GM18861 (cell line): ENCODE measurements at regions not wholly inside any gene's neighbourhood (a gene's known extent, or its start where the extent isn't known, plus 50 kb on each side); places are given as distances from the start of the nearest gene placed in this dataset.

ENCODE experiments used
- ATAC-seq: cut with Tn5 transposase; IDR thresholded peaks from one replicate; pipeline ENCODE4 v1.9.1; 2021; ENCODE audit not compliant: unreplicated experiment

- ATAC-seq = no peak
Measured at GRCh38 chr11:106327637-106328036, 250.2 kb downstream of the AASDHPPT start.

DNA sequence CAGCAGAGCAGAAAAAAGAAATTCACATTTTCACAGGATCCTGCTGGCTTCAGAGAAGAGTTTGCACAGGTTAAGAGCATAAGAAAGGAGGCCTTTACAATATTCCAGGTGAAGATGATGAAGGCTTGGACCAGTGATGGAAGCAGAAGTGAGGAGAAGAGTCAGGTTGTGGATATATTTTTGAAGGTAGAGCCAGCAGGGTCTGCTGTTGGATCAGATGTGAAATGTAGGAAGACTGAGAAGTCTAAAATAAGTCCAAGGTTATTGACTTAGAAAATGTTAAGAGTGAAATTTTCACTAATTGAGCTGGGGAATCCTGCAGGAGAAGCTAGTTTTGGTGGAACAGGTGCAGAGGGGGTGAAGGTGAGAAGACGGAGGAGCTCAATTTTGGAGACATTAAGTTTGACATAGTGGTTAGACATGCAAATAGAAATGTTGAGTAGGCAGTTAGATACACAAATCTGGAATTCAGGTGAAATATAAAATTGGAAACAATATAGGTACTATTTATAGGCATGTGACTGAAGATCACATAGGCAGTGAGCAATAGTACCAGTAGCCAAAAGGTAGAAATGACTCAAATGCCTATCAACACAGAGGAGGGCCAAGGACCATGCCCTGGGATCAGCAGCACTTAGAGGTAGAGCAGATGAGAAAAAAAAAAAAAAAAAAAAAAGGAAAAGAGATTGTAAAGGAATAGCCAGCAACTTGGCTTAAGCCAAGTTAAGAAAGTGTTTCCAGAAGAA, 252.0 kb downstream of the AASDHPPT start:
- no peak for ATAC-seq

DNA sequence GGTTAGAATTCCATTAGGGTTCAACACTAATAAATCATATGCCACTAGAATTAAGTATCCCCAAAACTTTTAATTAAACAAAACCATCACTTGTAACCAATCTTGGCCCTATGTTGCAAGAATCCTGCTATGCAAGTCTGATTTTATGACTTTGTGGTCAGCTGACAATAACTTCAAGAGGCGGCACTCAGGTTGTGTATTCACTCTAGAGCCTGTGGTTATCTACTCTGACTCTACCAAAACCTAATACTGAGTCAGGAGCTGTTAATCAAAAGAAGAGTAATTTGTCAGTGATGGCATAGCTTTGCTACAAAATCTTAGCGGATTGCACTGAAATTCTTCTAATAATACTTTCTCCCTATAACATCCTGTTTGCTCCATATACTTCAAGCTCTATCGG, 253.7 kb downstream of the AASDHPPT start:
- no peak for ATAC-seq

DNA sequence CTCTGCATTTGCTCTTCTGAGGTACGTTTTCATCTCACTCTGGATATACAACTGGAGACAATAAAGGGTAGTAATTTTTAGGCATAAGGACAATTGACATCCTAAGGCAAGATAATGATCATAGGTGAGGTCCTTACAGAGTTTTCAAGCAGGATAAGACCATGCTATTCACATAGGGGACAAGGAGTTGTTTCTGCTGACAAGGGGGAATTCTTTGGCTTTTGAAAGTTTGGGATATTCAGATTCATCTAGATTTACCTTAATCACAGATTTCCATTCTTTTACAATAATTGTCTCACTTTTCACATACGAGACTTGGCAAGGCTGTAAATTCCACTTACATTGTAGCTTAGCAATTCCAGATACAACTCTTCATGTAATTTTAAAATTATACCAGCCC, 256.2 kb downstream of the AASDHPPT start:
- ATAC-seq = no peak

- no peak for ATAC-seq
Measured at GRCh38 chr11:106344394-106344793, 266.9 kb downstream of the AASDHPPT start.

GRCh38 chr11:106344966-106345365, 267.5 kb downstream of the AASDHPPT start:
- ATAC-seq = no peak

DNA sequence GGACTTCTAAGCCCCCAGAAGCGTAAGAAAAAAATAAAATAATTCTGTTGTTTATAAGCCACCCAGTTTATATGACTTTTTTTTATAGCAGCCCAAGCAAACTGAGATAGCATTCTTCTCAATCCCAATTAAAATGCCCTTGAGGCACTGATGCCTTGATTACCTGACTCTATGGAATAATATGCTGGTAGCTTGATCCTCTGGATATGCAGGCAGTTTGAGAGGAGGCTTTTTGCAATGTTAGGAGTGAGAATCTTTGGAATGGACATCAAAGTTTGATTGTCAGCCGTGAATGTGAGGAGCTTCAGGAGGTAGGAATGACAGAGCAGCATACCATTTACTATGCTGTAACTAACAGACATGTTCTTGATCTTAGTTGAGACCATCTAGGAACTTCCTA, 275.6 kb downstream of the AASDHPPT start:
- ATAC-seq = no peak

- no peak for ATAC-seq
Measured at GRCh38 chr11:106369224-106369623, 291.8 kb downstream of the AASDHPPT start.

DNA sequence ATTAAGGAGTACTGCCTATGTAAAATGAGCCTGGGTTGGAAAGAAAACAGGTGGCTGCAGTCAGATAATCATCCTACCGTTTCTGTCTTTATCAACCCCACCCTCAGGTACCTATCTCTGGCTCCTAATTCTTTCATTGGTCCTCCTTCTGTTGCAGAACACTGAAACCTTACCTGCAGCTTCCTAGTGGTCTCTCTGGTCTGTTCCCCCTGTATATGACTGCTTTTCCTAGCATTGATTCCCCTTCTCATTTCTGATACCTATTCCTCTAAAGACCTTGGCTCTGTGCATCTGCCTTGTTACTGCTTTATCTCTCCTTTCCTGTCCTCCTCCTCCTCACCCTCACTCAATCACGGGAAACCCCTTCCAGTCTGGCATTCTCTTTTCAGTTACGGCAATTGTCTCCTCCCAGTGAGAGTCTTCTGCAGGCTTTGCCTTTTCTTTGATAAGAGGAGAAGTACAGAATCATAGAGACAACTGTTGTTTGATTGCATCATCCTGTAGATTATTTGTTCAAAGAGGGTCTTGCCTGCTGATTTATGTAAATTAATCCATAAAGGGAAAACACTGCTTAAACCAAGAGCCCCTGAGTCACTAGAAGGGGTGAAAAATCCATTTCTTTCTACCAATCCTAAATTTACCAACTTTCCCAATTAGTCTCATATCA, 301.2 kb downstream of the AASDHPPT start:
- no peak for ATAC-seq

- ATAC-seq = no peak
Measured at GRCh38 chr11:106379265-106379664, 301.8 kb downstream of the AASDHPPT start.

- no peak for ATAC-seq
Measured at GRCh38 chr11:106379712-106380111, 302.2 kb downstream of the AASDHPPT start.

DNA sequence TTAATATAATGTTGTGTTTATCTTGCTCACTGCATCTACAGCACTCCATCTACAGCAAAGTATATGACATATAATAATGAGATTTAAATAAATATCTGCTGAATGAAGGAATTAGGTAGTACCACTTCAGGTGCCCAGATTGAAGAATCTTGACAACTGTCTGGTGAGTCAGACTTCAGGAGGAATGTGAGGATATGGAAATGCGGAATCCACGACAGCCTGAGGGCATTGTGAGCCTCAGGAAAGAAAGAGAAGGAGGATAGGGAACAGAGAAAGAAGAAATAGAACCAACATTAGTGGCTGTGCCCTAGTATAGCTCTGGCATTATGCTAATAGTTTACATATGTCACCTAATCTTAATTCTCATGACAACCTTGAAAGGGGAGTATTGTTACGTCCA, 304.4 kb downstream of the AASDHPPT start:
- no peak for ATAC-seq

- ATAC-seq = no peak
Measured at GRCh38 chr11:106384429-106384828, 307.0 kb downstream of the AASDHPPT start.

GRCh38 chr11:106386519-106386918, 309.1 kb downstream of the AASDHPPT start:
- no peak for ATAC-seq

GRCh38 chr11:106389101-106389500, 311.6 kb downstream of the AASDHPPT start:
- ATAC-seq = no peak

DNA sequence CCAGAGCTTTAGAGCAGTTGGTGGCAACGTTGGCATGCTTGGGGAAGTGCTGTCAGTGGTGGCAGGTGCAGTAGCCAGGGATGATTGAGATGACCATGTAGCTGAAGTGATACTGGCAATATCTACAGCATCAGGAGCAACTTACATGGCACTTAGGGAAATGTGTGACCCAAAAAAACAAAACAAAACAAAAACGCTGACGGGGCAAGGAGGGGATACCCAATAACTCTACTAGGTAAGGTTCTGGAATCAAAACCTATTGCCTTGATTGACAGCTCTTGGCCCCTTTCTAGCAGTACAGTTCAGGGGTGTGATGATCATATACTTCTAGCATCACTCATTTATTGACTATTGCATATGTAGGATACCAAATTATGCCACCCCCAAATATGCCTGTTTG, 312.6 kb downstream of the AASDHPPT start:
- ATAC-seq = no peak

GRCh38 chr11:106391771-106392420, 314.4 kb downstream of the AASDHPPT start:
- no peak for ATAC-seq

DNA sequence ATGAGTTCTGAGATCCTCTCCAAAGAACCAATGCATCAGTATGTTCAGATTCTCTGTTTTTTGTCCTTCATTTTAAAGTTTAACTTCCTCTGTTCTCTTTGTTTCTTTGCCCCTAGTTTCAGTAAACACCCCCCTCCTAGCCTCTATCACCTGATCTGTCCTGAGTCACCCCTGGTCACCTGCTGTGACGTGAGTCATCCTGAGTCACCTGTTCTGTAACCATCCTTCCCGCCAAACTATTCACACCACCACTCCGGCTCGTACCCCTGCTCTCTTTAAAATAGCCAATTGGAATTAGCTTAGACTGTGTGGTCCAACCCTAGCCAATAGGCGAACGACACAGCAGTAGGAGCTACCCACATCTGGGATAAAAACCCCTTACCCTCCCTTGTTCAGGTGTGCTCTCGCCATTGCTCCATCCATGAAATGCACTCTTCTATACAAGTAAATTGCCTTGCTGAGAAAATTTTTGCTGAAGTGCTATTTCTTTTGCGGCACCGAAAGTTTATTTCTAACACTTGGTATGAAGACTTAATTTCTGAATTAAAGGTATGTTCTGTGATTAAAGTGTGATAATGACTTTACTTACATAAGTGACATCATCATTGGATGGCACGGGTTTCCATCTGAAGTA, 318.4 kb downstream of the AASDHPPT start:
- ATAC-seq = no peak

DNA sequence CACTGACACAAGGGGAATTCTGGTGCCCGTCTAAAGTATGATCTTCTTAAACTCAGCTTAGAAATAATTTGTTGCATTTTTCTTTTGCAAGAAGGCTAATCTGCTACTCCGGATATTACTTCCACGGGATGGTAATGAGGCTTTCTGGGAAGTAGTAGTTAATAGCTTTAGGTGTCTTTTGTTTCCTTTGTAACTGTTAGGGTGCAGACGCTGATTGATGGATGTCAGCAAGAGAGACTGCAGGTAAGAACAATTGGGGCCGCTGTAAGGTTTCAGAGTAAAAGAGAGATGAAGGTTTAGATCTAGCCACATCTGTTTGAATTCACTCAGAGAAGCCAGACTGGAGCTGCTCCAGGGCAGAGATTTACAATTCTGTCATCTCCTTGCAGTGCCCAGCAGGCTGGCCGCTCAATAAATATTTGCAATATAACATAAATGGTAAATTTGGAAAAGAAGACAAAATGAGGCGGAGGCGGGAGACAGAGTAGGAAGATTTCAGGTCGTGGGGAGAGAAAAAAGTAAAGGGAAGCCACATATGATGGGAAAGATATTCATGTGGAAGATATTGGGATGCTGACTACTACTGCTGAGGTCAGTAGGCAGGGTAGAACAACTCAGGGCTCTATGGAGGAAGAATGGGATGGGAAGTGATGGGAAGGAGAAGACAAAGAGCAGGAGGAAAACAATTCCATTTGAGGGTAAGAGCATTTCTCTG, 320.5 kb downstream of the AASDHPPT start:
- ATAC-seq = no peak

- ATAC-seq = no peak
Measured at GRCh38 chr11:106398502-106399075, 321.1 kb downstream of the AASDHPPT start.

DNA sequence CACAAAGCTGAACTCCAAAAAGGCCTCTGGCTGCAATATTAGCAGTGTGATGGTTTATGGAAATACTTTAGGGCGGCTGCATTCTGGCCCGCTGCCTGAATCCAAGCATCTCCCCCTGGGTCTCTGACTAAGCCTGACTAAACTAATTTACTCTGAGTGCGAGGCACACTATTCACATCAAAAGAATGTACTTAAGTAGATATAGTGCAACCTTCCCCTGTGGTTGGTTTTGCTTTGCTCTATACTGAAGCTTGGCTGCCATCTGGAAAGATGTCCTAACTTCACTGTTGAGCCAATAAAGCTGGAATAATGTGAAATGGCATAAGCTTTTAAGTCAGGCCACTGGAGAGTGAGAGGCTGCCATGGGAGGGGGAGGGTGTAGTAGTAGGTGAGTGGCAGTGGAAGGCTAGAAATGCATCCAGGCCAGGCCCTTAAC, 321.6 kb downstream of the AASDHPPT start:
- no peak for ATAC-seq
